RWPE2 (cell line): ENCODE measurements at regions not wholly inside any gene's neighbourhood (a gene's known extent, or its start where the extent isn't known, plus 50 kb on each side); places are given as distances from the start of the nearest gene placed in this dataset.
A peak's percentile ranks its signal among the peaks of the same experiment; 100 is the strongest.

Experiments used
- ATAC-seq: fragments of 200-7000 bp; cut with Tn5 transposase; 3 replicates; pipeline ENCODE4 v1.9.1; 2021; ENCODE audit warnings: low read depth
- DNase-seq: peaks from one replicate; pipeline ENCODE4 v3.0.0-alpha.2; 2020; ENCODE audit warnings: low spot score
- H3K27ac ChIP-seq: fragments of 450-650 bp; 2 replicates; pipeline ENCODE4 v1.5.1; 2017; ENCODE audit warnings: mild to moderate bottlenecking; ENCODE audit not compliant: poor library complexity, severe bottlenecking
- H3K27me3 ChIP-seq: fragments of 250-450 bp; sonication (Bioruptor Pico); 2 replicates; pipeline ENCODE4 v1.5.1; 2021; ENCODE audit warnings: mild to moderate bottlenecking, moderate library complexity; ENCODE audit not compliant: insufficient read depth, poor library complexity, severe bottlenecking
- H3K36me3 ChIP-seq: fragments of 250-450 bp; sonication (Bioruptor Pico); 2 replicates; pipeline ENCODE4 v1.5.1; 2020; ENCODE audit warnings: low read depth, mild to moderate bottlenecking, moderate library complexity
- H3K4me1 ChIP-seq: fragments of 250-450 bp; sonication (Bioruptor Pico); 2 replicates; pipeline ENCODE4 v1.5.1; 2021; ENCODE audit warnings: mild to moderate bottlenecking, moderate library complexity; ENCODE audit not compliant: insufficient read depth, poor library complexity, severe bottlenecking
- H3K4me3 ChIP-seq: fragments of 250-450 bp; sonication (Bioruptor Pico); 2 replicates; pipeline ENCODE4 v1.5.1; 2021; ENCODE audit warnings: mild to moderate bottlenecking, moderate library complexity; ENCODE audit not compliant: severe bottlenecking
- H3K9me3 ChIP-seq: fragments of 250-450 bp; sonication (Bioruptor Pico); 2 replicates; pipeline ENCODE4 v1.5.1; 2021; ENCODE audit warnings: mild to moderate bottlenecking, moderate library complexity; ENCODE audit not compliant: severe bottlenecking
- CTCF ChIP-seq: fragments of 450-650 bp; IDR thresholded peaks from one replicate; pipeline ENCODE4 v1.5.1; 2017; ENCODE audit warnings: mild to moderate bottlenecking, moderate library complexity; ENCODE audit not compliant: poor library complexity, severe bottlenecking

- no peak overlapping the region for H3K27ac ChIP-seq
- no peaks in the 10 kb centered on the region for H3K27me3 ChIP-seq
- H3K36me3 ChIP-seq, result no peaks in the 10 kb centered on the region
- no peak for ATAC-seq
- H3K4me3 ChIP-seq, result no peak overlapping the region
- TF ChIP-seq CTCF, result no peak
- DNase-seq, result no peak
- H3K9me3 ChIP-seq, result no peaks in the 10 kb centered on the region
- H3K4me1 ChIP-seq, result no peaks in the 10 kb centered on the region
Measured at GRCh38 chr5:157923765-157924164, 64.8 kb upstream of the CLINT1 start.

GRCh38 chr5:157922026-157922425, 63.1 kb upstream of the CLINT1 start:
- no peak for ATAC-seq

GRCh38 chr5:157920828-157921170, 61.9 kb upstream of the CLINT1 start:
- Histone ChIP-seq H3K9me3 (no peaks in the 10 kb centered on the region), H3K27ac (no peak overlapping the region), H3K4me1 (no peaks in the 10 kb centered on the region), H3K4me3 (no peak overlapping the region), H3K36me3 (no peaks in the 10 kb centered on the region), H3K27me3 (no peaks in the 10 kb centered on the region)
- no peak for TF ChIP-seq CTCF
- no peak for ATAC-seq
- DNase-seq, result no peak

More at GRCh38 chr5:157922026-157922425, 63.1 kb upstream of the CLINT1 start:
- Histone ChIP-seq H3K4me3 (no peak overlapping the region), H3K27ac (no peak overlapping the region), H3K9me3 (no peaks in the 10 kb centered on the region), H3K36me3 (no peaks in the 10 kb centered on the region), H3K4me1 (no peaks in the 10 kb centered on the region), H3K27me3 (no peaks in the 10 kb centered on the region)
- DNase-seq, result no peak
- TF ChIP-seq CTCF, result no peak

GRCh38 chr5:157918811-157919742, 60.1 kb upstream of the CLINT1 start:
- ATAC-seq, result 0 out of 3 replicates have a peak, but pooled peaks have one; percentile 23

More at GRCh38 chr5:157918811-157919742, 60.1 kb upstream of the CLINT1 start:
- Histone ChIP-seq H3K4me3 (no peak overlapping the region), H3K9me3 (no peaks in the 10 kb centered on the region), H3K27ac (no peak overlapping the region), H3K36me3 (no peaks in the 10 kb centered on the region), H3K4me1 (no peaks in the 10 kb centered on the region), H3K27me3 (no peaks in the 10 kb centered on the region)
- DNase-seq, result no peak
- TF ChIP-seq CTCF, result no peak
